Bronchial epithelial cell (primary cell): ENCODE measurements at regions not wholly inside any gene's neighbourhood (a gene's known extent, or its start where the extent isn't known, plus 50 kb on each side); places are given as distances from the start of the nearest gene placed in this dataset.

Experiments used
- DNase-seq: peaks from one replicate; pipeline ENCODE4 v3.0.0-alpha.2; 2010; ENCODE audit warnings: low read depth
- FAIRE-seq: peaks from 2 replicates; lab custom pipeline; 2011; peaks lifted over from hg19 to GRCh38; lab: Jason Lieb, UNC
- H3K27me3 ChIP-seq: 2 replicates; pipeline ENCODE4 v1.5.1; 2011; ENCODE audit warnings: low read length; ENCODE audit not compliant: control insufficient read depth, insufficient read depth
- H3K36me3 ChIP-seq: 2 replicates; pipeline ENCODE4 v1.5.1; 2011; ENCODE audit warnings: low read length; ENCODE audit not compliant: control insufficient read depth, insufficient read depth
- H3K4me3 ChIP-seq: 2 replicates; pipeline ENCODE4 v1.5.1; 2011; ENCODE audit warnings: mild to moderate bottlenecking, low read depth, low read length, control low read depth
- CTCF ChIP-seq: IDR thresholded peaks from 2 replicates; pipeline ENCODE4 v1.5.1; 2011; ENCODE audit warnings: mild to moderate bottlenecking, moderate library complexity, low read length, control low read depth, inconsistent platforms; ENCODE audit not compliant: insufficient read depth, severe bottlenecking

DNA sequence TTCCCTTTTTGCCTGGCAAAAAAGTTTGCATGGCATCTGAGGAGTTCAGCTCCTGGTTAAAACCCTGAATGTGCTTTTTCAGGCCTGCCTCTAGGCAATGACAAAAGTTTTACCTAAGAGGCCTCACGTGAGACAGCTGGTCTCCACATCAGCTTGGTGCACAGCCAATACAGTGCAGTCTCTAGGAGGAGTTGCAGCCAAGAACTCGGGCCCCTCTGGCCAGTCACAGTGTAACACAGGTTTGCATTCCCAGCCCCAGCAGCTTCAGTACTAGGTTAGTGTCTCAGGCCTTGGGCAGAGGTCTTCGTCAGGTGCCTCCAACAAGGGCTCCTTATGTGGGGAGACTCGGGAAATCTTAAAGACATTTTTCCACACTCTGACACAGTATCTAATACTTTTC is 771.7 kb downstream of the SORCS1 start:
- Histone ChIP-seq H3K36me3 (no peaks in the 10 kb centered on the region), H3K4me3 (no peak overlapping the region), H3K27me3 (no peaks in the 10 kb centered on the region)
- FAIRE-seq, result no peak
- no peak for TF ChIP-seq CTCF
- no peak for DNase-seq

DNA sequence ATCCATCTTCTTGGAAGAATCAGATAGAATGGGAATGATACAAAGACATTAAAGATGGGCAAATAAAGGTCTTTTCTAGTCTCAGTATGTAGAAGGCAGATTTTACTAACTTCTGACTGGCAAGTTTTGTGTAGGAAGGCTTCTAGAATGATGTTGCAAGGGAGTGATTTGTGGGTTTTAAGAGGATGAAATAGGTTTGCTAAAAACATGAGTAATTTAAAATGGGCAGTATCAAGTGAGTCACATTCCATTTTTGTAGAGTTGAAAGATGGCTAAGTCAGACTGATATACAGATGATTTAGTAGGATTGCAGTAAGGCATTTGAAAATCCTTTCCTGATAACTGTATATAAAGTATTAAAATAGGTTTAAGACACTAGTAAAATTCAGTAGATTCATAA is 777.4 kb downstream of the SORCS1 start:
- no peak overlapping the region for H3K4me3 ChIP-seq
- no peak for TF ChIP-seq CTCF
- H3K27me3 ChIP-seq, result no peaks in the 10 kb centered on the region
- FAIRE-seq (no peak), DNase-seq (peak; percentile 71)
- H3K36me3 ChIP-seq, result no peaks in the 10 kb centered on the region

DNA sequence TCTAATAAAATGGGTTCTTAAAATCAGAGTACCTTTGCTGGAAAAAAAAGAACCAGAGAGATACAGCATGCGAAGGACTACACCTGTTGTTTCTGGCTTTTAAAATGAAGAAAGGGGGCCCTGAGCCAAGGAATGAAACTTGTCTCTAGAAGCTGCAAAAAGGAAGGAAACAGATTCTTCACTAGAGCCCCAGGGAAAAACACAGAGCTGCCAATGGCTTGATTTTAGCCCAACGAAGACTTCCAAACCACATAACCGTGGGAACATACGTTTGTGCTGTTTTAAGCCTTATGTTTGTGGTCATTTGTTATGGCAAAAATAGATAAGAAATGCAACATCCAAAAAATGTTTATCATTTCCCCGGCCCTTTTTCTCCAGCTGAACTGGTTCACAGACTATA is 780.0 kb downstream of the SORCS1 start:
- TF ChIP-seq CTCF, result no peak
- DNase-seq (no peak), FAIRE-seq (no peak)
- Histone ChIP-seq H3K27me3 (no peaks in the 10 kb centered on the region), H3K36me3 (no peaks in the 10 kb centered on the region), H3K4me3 (no peak overlapping the region)

- Histone ChIP-seq H3K4me3 (no peak overlapping the region), H3K27me3 (no peaks in the 10 kb centered on the region), H3K36me3 (no peaks in the 10 kb centered on the region)
- FAIRE-seq (no peak), DNase-seq (no peak)
- no peak for TF ChIP-seq CTCF
Measured at GRCh38 chr10:106380706-106381105, 783.8 kb downstream of the SORCS1 start.

DNA sequence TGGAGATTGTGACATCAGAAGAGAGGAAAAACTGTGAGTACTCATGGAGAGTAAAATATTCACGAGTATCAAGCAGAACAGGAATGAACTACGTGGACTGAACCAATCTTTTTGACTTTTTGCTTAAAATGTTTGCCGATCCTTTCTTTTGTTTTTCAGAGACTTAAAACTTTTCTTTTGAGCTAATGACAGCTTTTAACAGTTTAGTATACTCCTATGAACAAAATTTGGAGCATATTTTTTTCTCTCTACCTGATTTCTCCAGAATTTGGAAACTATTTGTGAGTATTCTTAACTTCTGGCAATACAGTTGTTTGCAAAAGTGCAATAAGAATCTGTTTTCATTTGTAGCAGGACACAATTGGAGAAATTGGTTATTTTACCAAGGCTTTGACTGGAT is 786.3 kb downstream of the SORCS1 start:
- H3K27me3 ChIP-seq, result no peaks in the 10 kb centered on the region
- TF ChIP-seq CTCF, result no peak
- H3K4me3 ChIP-seq, result no peak overlapping the region
- DNase-seq (no peak), FAIRE-seq (no peak)
- H3K36me3 ChIP-seq, result no peaks in the 10 kb centered on the region

GRCh38 chr10:106370751-106371150 is 793.8 kb downstream of the SORCS1 start:
- no peaks in the 10 kb centered on the region for H3K27me3 ChIP-seq
- H3K36me3 ChIP-seq, result no peaks in the 10 kb centered on the region
- no peak for TF ChIP-seq CTCF
- H3K4me3 ChIP-seq, result no peak overlapping the region
- FAIRE-seq (no peak), DNase-seq (no peak)
